Stimulated activated naive CD8-positive, alpha-beta T cell treated with anti-CD3 and anti-CD28 coated beads, Interleukin-15, Interleukin-2, amounts not matched to agents 100 ng/mL and 50 ng/mL, for 24 hours (primary cell): ENCODE measurements at regions not wholly inside any gene's neighbourhood (a gene's known extent, or its start where the extent isn't known, plus 50 kb on each side); places are given as distances from the start of the nearest gene placed in this dataset.

Experiments
- H3K27ac Mint-ChIP-seq: one replicate; pipeline ENCODE4 v1.8.0; 2021; ENCODE audit warnings: mild to moderate bottlenecking, mixed read lengths
- H3K27me3 Mint-ChIP-seq: one replicate; pipeline ENCODE4 v1.8.0; 2021; ENCODE audit warnings: mixed read lengths
- H3K36me3 Mint-ChIP-seq: one replicate; pipeline ENCODE4 v1.8.0; 2021; ENCODE audit warnings: low read depth, mixed read lengths
- H3K4me1 Mint-ChIP-seq: one replicate; pipeline ENCODE4 v1.8.0; 2021; ENCODE audit warnings: low read depth, mixed read lengths
- H3K4me3 Mint-ChIP-seq: one replicate; pipeline ENCODE4 v1.8.0; 2021; ENCODE audit warnings: mild to moderate bottlenecking, mixed read lengths
- H3K9me3 Mint-ChIP-seq: one replicate; pipeline ENCODE4 v1.8.0; 2021; ENCODE audit warnings: mixed read lengths

GRCh38 chr13:64765636-64766035 lies 2464.5 kb downstream of the PCDH9 start:
- Mint-ChIP-seq H3K27ac (no peak overlapping the region), H3K4me1 (no peaks in the 10 kb centered on the region), H3K27me3 (no peaks in the 10 kb centered on the region), H3K36me3 (no peaks in the 10 kb centered on the region), H3K9me3 (peaks cover 15% of the 10 kb centered on the region), H3K4me3 (no peak overlapping the region)

DNA sequence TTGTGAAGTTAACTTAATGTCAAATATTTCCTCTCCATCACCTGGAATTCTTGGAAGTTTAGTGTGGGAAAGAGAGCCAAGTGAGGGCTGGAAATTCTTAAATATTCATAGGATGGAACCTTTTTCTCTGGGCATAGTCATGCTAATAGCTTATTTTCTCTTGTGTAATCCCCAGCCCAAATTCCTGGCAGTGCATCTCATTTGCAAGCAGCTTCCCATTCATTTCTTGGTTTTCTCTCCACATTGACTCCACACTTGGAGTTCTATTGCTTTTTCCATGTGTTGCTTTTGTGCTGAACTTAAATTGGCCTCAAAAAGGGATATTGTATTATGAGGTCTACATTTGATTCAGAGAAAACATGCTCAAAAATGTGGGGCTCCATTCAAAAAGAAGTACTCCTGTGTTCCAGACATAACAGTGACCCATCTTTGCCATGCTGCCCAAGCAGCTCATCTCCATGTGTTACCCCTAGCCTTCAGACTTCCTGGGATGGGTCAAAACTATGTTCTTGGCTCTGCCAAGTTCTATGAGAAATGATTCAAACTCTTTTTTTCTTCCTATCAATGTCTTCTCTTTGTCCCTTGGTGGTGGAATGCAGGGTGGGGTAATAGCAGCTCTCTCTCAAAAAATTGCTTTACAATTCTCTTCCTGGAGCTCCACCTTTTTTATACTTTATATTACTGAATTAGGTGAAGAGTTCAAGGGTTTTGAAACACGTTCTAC lies 2471.5 kb downstream of the PCDH9 start:
- H3K9me3 Mint-ChIP-seq: peaks cover 10% of the 10 kb centered on the region
- no peaks in the 10 kb centered on the region for H3K36me3 Mint-ChIP-seq
- no peaks in the 10 kb centered on the region for H3K27me3 Mint-ChIP-seq
- H3K4me1 Mint-ChIP-seq: no peaks in the 10 kb centered on the region
- no peak overlapping the region for H3K4me3 Mint-ChIP-seq
- H3K27ac Mint-ChIP-seq: no peak overlapping the region

GRCh38 chr13:64756621-64757020 lies 2473.5 kb downstream of the PCDH9 start:
- H3K9me3 Mint-ChIP-seq: peaks cover 5% of the 10 kb centered on the region
- no peak overlapping the region for H3K27ac Mint-ChIP-seq

DNA sequence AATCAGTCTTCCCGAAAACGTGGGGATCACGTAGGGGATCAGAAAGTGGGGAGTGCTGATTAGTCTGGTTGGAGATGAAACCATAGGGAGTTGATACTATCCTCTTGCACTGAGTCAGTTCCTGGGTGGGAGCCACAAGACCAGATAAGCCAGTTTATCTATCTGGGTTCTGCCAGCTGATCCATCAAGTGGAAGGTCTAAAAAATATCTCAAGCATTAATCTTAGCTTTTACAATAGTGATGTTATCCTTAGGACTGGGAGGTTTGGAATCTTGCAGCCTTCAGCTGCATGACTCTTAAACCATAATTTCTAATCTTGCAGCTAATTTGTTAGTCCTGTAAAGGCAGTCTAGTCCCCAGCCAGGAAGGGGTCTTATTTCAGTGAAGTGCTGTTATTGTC lies 2474.2 kb downstream of the PCDH9 start:
- Mint-ChIP-seq H3K4me3 (no peak overlapping the region), H3K27ac (no peak overlapping the region), H3K4me1 (no peaks in the 10 kb centered on the region)

More at GRCh38 chr13:64756621-64757020, 2473.5 kb downstream of the PCDH9 start:
- H3K4me1 Mint-ChIP-seq: no peaks in the 10 kb centered on the region
- H3K36me3 Mint-ChIP-seq: no peaks in the 10 kb centered on the region
- no peak overlapping the region for H3K4me3 Mint-ChIP-seq
- H3K27me3 Mint-ChIP-seq: no peaks in the 10 kb centered on the region

GRCh38 chr13:64753233-64754000 lies 2476.7 kb downstream of the PCDH9 start:
- no peak overlapping the region for H3K27ac Mint-ChIP-seq
- H3K36me3 Mint-ChIP-seq: no peaks in the 10 kb centered on the region
- no peaks in the 10 kb centered on the region for H3K4me1 Mint-ChIP-seq
- H3K4me3 Mint-ChIP-seq: no peak overlapping the region
- no peaks in the 10 kb centered on the region for H3K27me3 Mint-ChIP-seq
- no peaks in the 10 kb centered on the region for H3K9me3 Mint-ChIP-seq

More for the DNA sequence above, 2474.2 kb downstream of the PCDH9 start:
- no peaks in the 10 kb centered on the region for H3K9me3 Mint-ChIP-seq
- H3K27me3 Mint-ChIP-seq: no peaks in the 10 kb centered on the region
- no peaks in the 10 kb centered on the region for H3K36me3 Mint-ChIP-seq

GRCh38 chr13:64749301-64749700 lies 2480.8 kb downstream of the PCDH9 start:
- H3K27me3 Mint-ChIP-seq: no peaks in the 10 kb centered on the region
- no peak overlapping the region for H3K27ac Mint-ChIP-seq
- H3K4me1 Mint-ChIP-seq: no peaks in the 10 kb centered on the region
- H3K4me3 Mint-ChIP-seq: no peak overlapping the region
- H3K36me3 Mint-ChIP-seq: no peaks in the 10 kb centered on the region
- H3K9me3 Mint-ChIP-seq: no peaks in the 10 kb centered on the region

DNA sequence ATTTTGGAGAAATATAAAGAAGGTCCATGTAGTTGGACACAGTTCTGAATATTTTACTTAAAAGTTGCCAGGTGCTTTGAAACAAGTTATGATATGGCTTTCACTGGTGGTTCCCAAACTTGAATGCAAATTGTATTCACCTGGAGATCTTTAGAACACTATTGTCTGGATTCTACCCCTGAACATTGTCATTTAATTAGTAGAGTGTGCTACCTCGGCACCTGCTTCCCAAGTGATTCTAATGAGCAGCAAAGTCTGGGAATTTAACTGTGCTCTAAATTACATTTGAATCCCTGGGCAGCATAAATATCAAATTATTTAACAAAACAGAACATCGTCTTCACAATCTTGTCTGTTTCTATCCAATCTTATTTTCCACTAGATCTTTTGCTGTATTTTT lies 2483.3 kb downstream of the PCDH9 start:
- H3K4me1 Mint-ChIP-seq: no peaks in the 10 kb centered on the region
- H3K9me3 Mint-ChIP-seq: peaks cover 3% of the 10 kb centered on the region
- no peak overlapping the region for H3K27ac Mint-ChIP-seq
- no peaks in the 10 kb centered on the region for H3K27me3 Mint-ChIP-seq
- H3K36me3 Mint-ChIP-seq: no peaks in the 10 kb centered on the region
- H3K4me3 Mint-ChIP-seq: no peak overlapping the region

GRCh38 chr13:64740493-64740892 lies 2489.6 kb downstream of the PCDH9 start:
- Mint-ChIP-seq H3K9me3 (peaks cover 11% of the 10 kb centered on the region), H3K4me3 (no peak overlapping the region), H3K4me1 (no peaks in the 10 kb centered on the region), H3K27me3 (no peaks in the 10 kb centered on the region), H3K36me3 (no peaks in the 10 kb centered on the region), H3K27ac (no peak overlapping the region)

DNA sequence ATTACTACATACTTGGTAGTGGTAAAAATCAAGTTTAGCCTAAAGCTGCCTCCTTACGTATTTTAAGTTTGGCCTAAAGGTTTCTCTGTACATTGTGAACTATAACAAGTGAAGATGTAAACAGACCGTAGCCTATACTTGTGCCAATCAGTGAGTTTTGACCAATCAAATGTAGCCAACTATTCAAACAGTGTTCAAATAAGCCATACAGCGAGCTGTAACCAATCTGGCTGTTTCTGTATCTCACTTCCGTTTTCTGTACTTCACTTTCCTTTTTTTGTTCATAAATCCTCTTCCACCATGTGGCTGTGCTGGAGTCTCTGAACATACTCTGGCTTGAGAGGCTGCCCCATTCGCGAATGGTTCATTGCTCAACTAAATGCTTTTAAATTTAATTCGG lies 2504.6 kb downstream of the PCDH9 start:
- H3K27me3 Mint-ChIP-seq: no peaks in the 10 kb centered on the region
- no peak overlapping the region for H3K27ac Mint-ChIP-seq
- H3K4me3 Mint-ChIP-seq: no peak overlapping the region
- H3K36me3 Mint-ChIP-seq: no peaks in the 10 kb centered on the region
- peaks cover 3% of the 10 kb centered on the region for H3K9me3 Mint-ChIP-seq
- no peaks in the 10 kb centered on the region for H3K4me1 Mint-ChIP-seq

DNA sequence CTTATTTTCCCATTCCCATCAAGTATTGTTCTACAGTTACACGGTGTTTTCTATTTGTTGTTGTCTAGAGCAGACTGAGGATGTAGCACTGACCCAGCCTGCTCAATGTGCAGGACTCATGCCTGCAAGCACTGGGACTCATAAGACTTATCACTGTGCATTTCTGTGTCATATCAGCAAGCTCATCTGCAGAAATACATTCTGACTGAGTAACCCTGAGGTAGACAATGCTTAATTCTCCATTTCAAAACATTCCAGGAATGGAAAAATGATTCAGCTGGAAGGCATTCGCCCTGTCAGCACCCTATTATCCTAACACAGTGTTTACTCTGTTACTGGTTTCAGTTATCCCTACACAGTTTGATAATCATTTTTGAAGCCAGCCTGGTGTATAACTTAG lies 2506.4 kb downstream of the PCDH9 start:
- H3K27me3 Mint-ChIP-seq: no peaks in the 10 kb centered on the region
- no peaks in the 10 kb centered on the region for H3K9me3 Mint-ChIP-seq
- no peaks in the 10 kb centered on the region for H3K36me3 Mint-ChIP-seq
- no peak overlapping the region for H3K27ac Mint-ChIP-seq
- H3K4me3 Mint-ChIP-seq: no peak overlapping the region
- H3K4me1 Mint-ChIP-seq: no peaks in the 10 kb centered on the region

GRCh38 chr13:64718116-64718515 lies 2512.0 kb downstream of the PCDH9 start:
- Mint-ChIP-seq H3K9me3 (no peaks in the 10 kb centered on the region), H3K27me3 (no peaks in the 10 kb centered on the region), H3K36me3 (no peaks in the 10 kb centered on the region), H3K4me1 (no peaks in the 10 kb centered on the region), H3K27ac (no peak overlapping the region), H3K4me3 (no peak overlapping the region)

- Mint-ChIP-seq H3K27ac (no peak overlapping the region), H3K4me3 (no peak overlapping the region), H3K9me3 (no peaks in the 10 kb centered on the region)
These were observed 2513.2 kb downstream of the PCDH9 start for GRCh38 chr13:64716936-64717335.

GRCh38 chr13:64709079-64709478 lies 2521.1 kb downstream of the PCDH9 start:
- Mint-ChIP-seq H3K27ac (no peak overlapping the region), H3K27me3 (no peaks in the 10 kb centered on the region), H3K4me1 (no peaks in the 10 kb centered on the region), H3K4me3 (no peak overlapping the region), H3K9me3 (peaks cover 14% of the 10 kb centered on the region), H3K36me3 (no peaks in the 10 kb centered on the region)

More at GRCh38 chr13:64716936-64717335, 2513.2 kb downstream of the PCDH9 start:
- Mint-ChIP-seq H3K36me3 (no peaks in the 10 kb centered on the region), H3K27me3 (no peaks in the 10 kb centered on the region), H3K4me1 (no peaks in the 10 kb centered on the region)

DNA sequence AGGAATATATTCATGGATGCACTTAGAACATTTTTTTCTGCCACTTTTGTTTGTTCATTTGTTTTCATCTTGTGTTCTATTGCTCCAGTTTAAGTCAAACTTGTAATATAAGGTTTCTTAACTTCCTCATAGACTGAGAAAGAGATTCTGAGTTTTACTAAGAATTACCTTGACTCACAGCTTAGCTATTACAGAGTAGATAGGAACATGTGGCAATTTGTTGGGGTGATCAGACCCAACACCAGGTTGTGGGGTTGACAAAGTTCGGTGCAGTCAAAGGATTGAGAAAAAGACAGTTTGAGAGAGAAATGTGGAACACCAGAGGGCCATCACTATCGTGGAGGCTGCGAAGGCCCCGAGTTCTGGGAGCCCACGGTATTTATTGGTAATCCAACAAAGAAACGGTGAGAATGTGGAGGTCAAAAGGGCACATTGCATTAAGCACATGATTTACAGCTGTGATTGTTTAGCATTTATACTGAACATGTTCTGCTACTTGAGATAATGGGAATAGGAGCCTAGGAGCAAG lies 2526.0 kb downstream of the PCDH9 start:
- Mint-ChIP-seq H3K9me3 (peaks cover 7% of the 10 kb centered on the region), H3K27ac (no peak overlapping the region), H3K4me3 (no peak overlapping the region), H3K4me1 (no peaks in the 10 kb centered on the region), H3K36me3 (no peaks in the 10 kb centered on the region), H3K27me3 (no peaks in the 10 kb centered on the region)

- H3K4me1 Mint-ChIP-seq: no peaks in the 10 kb centered on the region
- no peak overlapping the region for H3K27ac Mint-ChIP-seq
- H3K9me3 Mint-ChIP-seq: peaks cover 8% of the 10 kb centered on the region
These were observed 2532.9 kb downstream of the PCDH9 start for GRCh38 chr13:64697226-64697625.

More at GRCh38 chr13:64697226-64697625, 2532.9 kb downstream of the PCDH9 start:
- H3K4me3 Mint-ChIP-seq: no peak overlapping the region
- H3K27me3 Mint-ChIP-seq: no peaks in the 10 kb centered on the region
- no peaks in the 10 kb centered on the region for H3K36me3 Mint-ChIP-seq
